Epidermal melanocyte (primary cell): ENCODE measurements at regions not wholly inside any gene's neighbourhood (a gene's known extent, or its start where the extent isn't known, plus 50 kb on each side); places are given as distances from the start of the nearest gene placed in this dataset.

Experiments used
- DNase-seq: peaks from one replicate; pipeline ENCODE4 v3.0.0; 2011; ENCODE audit warnings: low spot score; ENCODE audit not compliant: insufficient read length

DNA sequence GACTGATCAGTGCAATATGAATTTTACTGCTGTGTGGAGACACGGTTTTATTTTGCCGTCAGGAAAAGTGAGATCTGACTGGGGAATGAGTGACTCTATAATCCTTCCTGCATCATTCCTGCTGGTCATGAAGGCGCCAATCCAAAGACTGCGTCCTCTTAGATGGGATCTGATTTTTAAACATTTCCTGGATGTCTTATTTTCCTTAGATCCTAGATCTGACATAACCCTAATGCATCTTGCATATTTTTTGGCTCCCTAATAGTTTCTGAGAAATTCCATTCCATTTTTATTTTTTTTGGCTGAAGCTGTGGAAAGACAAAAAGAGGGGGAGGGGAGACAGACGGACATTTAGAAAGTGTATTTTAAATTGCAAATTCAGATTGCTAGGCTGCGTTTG is 454.9 kb upstream of the FAT1 start:
- no peak for DNase-seq

- no peak for DNase-seq
Observed at GRCh38 chr4:187179086-187180058, 455.7 kb upstream of the FAT1 start.

DNA sequence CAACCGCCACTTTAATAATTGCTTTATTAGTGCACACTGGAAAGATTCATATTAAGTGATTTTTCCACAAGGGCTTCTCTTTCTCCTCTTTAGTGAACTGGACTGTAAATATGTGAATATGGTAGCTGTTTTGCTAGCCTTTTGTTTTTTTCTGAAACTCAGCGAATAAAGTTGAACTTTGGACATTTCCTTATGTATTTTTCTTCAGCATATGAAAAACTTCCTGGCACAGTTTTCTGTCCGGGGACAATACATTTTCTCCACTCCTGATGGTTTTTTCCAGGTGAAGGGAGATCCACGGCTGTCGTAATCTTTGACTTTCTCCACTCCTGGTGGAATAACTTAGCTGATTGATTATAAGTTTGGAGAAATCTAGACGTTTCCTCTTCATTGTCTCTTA is 457.4 kb upstream of the FAT1 start:
- DNase-seq = no peak

GRCh38 chr4:187183346-187183745 is 459.7 kb upstream of the FAT1 start:
- DNase-seq = no peak

DNA sequence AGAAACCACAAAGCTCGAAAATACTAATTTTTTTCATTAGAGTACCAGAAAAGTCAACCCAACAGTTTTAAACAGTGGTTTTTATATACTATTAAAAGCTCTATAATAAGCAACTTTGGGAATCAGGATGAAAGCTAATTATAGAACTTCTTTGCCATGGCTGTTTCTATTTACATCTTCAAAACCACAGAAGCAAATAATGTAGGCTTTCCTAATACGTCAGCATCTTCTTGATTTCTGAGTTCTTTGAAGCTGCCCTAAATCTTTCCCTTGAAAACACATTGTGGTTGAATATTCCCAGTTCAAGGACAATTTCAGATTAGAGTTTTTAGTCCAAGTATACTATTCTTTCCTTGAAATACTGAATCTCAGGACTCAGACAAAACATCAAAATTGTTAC is 460.2 kb upstream of the FAT1 start:
- DNase-seq = peak; percentile 23

DNA sequence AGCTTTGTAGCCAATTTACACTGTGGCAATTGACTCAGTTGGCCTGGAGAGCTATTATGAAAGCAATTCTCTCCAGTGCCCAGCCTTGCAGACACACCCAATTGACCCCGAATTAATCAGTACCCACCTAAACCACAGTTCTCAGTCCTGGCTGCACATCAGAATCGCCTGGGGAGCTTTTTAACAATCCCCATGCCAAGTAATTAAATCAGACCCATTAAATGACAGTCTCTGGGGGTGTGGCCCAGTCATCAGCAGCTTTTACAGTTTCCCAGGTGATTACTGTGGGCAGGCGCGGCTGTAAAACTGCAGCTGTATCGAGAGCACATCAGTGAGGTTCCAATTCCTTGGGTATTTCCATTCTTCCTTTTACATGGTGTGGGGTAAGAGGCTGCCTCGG is 460.9 kb upstream of the FAT1 start:
- DNase-seq = no peak

DNA sequence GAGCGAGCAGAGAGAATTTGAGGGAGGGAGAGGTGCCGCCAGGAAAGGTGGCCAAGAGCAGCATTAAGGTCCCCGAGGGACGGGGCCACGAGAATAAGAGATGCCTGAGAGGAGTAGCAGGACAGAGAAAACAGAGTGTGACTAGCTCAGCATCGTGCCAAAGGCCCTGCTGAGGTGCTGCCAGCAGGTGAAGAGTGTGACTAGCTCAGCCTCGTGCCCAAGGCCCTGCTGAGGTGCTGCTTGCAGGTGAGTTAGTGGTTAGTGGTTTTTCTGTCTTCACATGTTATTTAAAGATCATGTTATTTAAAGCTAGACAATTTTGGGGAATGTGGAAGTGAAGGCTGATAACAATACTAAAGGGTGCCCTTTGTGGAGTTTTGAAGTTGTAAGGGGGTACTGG is 464.5 kb upstream of the FAT1 start:
- DNase-seq = no peak

DNA sequence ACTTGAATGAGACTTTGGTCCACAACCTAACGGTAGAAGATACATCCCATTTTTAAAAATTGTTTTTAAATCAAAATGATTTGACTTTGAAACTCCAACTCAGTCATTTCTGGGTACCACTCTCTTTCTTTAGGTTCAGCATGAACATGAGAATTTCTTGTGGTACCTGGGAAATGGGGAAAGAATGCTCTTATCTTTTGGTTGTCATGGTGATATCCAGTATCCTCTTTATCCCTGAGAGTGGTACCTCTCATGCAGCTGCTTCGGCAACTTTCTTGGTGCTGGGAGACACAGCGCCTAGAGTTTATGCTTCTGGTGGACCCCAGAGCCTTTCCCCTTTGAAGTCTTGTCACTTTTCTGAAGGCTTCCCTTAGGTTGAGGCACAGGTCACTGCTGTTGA is 465.1 kb upstream of the FAT1 start:
- no peak for DNase-seq

GRCh38 chr4:187190390-187190789 is 466.7 kb upstream of the FAT1 start:
- no peak for DNase-seq

DNA sequence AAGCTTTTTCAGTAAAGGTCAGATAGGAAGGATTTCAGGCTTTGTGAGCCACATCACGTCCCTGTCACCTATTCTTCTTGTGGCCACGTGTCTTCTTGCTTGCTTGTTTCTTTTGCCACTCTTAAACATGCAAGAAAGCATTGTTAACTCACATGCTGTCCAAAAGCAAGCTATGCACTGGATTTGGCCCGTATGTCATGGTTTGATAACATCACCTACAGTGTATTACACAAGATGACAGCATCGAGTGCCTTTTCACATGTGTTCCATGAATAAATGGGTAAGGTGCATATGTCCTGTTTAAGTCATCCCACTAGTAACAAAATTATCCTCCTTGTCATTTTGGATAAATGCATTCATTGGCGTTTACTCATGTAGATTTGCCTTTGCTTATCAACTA is 468.0 kb upstream of the FAT1 start:
- no peak for DNase-seq

- no peak for DNase-seq
Observed at GRCh38 chr4:187192266-187192665, 468.6 kb upstream of the FAT1 start.

GRCh38 chr4:187193141-187193540 is 469.5 kb upstream of the FAT1 start:
- no peak for DNase-seq

- DNase-seq = no peak
Observed at GRCh38 chr4:187204389-187204918, 480.8 kb upstream of the FAT1 start.

- no peak for DNase-seq
Observed at GRCh38 chr4:187207931-187208330, 484.3 kb upstream of the FAT1 start.

DNA sequence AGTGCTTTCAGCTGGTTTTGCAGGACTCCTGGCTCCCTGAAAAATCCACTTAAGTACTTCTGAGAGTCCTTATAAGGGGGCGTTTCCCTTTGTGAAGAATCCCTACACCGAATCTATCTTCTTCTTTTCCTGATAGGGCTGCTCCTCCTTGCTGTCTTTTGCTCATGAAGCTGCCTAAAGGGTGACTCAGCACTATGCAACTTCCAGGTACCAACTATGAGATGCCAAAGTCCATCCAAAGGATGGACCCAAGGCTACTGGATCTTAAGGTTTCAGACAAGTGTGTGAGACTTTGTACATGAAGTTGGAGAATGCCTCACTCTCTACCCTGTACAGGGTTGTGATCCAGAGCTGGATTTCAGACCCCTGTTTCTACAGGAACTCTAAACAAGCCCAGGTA is 485.0 kb upstream of the FAT1 start:
- DNase-seq = no peak

DNA sequence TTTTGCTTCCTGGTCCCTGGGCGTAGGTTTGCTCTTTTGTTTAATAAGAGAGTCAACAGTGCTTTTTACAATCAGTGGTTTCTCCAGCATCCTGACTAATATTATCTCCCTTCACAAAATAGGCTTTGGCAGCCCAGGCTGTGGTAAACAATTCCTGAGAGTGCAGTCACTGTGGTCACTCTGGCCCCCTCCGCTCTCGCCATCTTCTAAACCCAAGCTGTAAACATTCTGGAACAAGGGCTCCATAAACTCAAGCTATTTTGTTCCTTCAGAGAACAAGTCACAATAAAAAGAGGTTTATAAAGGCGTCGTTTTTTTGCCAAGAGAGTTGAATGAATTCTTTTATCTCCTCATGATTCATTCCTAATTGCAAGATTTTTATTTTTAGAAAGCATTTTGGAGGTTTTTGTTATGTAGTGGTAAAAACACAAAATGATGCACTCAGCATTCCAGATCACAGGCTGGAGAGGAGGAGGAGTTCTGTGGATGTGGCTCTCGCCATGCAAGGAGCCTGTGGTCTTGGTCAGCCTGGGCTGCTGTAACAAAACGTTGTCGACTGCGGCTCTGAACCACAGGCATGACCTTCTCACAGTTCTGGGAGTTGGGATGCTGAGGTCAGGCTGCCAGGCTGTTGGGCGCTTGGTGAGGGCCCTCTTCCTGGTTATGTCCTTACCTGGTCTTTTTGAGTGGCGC is 486.4 kb upstream of the FAT1 start:
- peak; percentile 18 for DNase-seq

DNA sequence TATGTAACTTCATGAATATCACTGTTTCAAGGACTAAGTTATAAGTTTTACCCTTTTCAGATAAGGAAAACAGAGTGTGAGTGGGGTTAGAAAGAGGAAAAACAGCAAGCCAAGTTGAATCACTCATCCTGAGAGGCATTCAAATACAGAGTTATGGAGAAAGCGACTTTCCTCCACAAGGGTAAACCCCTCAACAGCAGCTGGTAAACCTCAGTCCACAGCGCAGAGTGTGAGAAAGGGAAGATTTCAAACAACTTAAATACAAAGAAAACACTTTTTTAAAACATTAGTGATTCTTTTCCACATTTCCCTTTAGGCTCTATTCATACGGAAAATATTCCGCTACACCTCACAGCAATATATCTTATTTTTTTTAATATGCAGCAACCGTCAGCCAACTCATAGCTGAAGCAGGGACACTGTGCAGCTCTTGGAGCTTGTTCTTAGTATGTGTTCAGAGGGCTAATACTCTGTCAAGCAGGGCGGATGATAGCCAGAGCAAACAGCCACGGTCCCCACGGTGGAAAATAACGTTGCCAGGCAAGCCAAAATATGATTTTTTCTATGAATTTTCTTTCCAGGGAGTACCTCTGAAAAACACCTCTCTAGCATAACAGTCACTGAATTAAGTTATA is 488.9 kb upstream of the FAT1 start:
- DNase-seq = no peak

DNA sequence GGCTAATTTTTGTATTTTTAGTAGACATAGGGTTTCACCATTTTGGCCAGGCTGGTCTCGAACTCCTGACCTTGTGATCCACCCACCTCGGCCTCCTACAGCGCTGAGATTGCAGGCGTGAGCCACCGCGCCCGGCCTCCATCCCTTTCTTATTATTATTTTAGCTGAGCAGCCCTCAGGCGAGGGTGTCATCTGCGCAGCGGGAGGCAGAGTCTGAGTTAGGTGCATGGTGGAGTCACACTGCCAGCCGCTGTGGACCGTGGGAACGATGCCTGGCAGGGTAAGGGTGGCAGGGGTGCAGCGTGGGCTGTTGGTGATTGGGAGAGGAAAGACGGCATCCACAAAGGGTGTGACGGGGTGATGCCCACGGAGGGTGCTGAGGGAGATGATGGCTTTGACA is 491.8 kb upstream of the FAT1 start:
- no peak for DNase-seq

- no peak for DNase-seq
Observed at GRCh38 chr4:187218705-187219245, 495.1 kb upstream of the FAT1 start.

- DNase-seq = no peak
Observed at GRCh38 chr4:187224560-187224959, 500.9 kb upstream of the FAT1 start.

DNA sequence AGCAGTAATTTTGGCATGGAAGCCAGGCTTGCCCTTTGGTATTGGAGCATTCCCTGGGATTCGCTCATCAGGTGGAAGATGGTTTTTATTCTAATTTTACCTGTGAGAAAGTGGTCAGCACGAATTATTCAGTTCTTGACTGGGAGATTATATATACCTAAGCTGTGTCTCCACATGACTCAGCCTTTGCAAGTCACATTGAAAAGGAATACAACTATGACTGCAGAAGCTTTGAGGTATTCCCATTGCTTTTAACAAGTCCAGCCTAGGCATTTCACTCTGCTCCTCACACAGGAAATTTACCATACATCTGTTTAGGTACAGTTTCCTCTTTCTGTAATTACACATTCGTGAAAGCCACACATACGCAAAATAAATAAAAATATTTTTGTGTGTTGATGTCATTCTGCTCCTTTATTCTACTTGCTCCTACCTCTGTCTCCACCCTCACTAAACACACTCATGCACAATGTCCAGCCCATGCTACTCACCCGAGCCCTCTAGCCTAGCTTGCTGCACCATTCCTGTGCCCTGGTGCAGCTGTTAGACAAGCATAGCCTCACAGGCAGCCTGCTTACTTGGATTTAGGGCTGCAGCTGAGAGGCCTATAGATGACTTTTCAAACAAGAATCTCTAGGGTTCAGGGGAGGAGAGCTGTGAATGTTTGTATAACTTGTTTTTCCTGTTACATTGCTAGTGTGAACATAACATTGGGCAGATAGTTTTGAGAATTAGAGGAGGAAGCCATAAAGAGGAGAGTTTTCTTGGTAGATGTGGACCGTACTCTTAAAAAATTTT is 504.4 kb upstream of the FAT1 start:
- DNase-seq = no peak
